ENCODE measurements at regions not wholly inside any gene's neighbourhood (a gene's known extent, or its start where the extent isn't known, plus 50 kb on each side); places are given as distances from the start of the nearest gene placed in this dataset.

DNA sequence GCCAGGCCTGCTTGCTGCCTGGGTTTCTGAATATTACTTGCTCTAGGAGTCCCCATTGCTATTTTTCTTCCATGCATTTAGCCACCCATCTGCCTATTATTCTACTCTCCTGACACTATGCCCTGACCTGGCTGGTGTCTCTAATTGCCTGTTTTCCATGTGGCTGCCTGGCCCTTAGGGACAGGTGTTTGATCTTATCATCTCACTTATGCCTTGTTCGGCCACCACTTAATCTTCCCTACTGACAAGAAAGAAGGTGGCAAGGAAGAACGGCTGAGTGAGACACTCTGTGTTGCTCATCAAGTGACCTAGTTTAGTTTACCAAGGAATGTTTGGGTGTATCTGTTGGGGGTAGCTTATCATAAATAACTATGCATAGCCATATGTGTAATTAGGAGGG, 50.4 kb upstream of the RAPH1 start:
- no peak overlapping the region for H3K27ac ChIP-seq
- TF ChIP-seq FOXP2 (optimal IDR thresholded peaks at IDR 0.05; ENCODE audit: control extremely low read depth, extremely low read length, insufficient read depth) = no peak
- no peak for TF ChIP-seq POLR2AphosphoS5 (IDR thresholded peaks at IDR 0.05; ENCODE audit: borderline replicate concordance, low read depth, low read length)
- no peak for TF ChIP-seq EZH2 (IDR thresholded peaks at IDR 0.05)
- no peak for DNase-seq (ENCODE audit: low read depth, low spot score)
- peak overlapping the region; percentile 62 for H3K4me3 ChIP-seq
- no peaks in the 10 kb centered on the region for H3K36me3 ChIP-seq (ENCODE audit: insufficient read depth, low read length)
- H3K9me3 ChIP-seq (ENCODE audit: low read depth, low read length) = no peaks in the 10 kb centered on the region
- H3K9ac ChIP-seq (ENCODE audit: insufficient read length) = no peak overlapping the region

DNA sequence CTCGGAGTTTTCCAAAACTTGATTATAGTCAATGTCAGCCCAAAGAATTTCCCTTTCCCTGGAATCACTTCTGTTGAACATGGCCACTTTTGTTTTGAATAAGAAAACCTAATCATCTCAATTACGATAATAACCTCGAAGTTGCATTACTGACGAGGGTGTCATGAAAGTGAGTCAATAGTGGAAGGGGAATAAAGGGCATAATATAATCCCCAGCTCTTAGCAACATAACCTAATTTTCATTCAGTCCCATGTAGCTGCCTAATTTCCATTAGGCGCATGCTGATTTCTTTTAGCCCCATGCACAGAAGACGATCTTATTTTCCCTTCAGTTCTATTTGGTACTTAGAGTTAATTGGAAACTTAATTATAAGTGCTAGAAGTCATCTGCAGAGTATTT, 51.1 kb upstream of the RAPH1 start:
- Histone ChIP-seq H3K9ac (ENCODE audit: insufficient read length) (no peak overlapping the region), H3K27ac (peak overlapping the region; percentile 40; the same call in 1 of the 2 replicates), H3K4me3 (peak overlapping the region; percentile 62), H3K9me3 (ENCODE audit: low read depth, low read length) (no peaks in the 10 kb centered on the region), H3K36me3 (ENCODE audit: insufficient read depth, low read length) (no peaks in the 10 kb centered on the region)
- no peak for DNase-seq (ENCODE audit: low read depth, low spot score)
- TF ChIP-seq EZH2 (IDR thresholded peaks at IDR 0.05) = no peak

DNA sequence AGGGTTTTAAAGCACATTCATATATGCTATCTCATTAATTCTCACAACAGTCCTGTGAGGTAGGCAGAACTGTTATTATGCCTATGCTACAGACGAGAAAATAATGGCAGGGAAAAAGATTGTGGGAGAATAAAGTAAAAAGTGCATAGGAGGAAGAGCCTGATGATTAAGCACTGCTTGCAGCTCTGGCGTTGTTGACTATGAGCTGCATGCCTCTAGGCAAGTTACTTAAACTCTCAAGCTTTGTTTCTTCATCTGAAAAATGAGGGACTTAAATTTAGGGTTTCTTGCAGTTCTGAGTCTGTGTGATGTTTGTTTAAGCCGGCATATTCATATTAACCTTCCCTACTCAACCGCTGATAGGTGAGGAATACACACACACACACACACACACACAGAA, 51.6 kb upstream of the RAPH1 start:
- DNase-seq (ENCODE audit: low read depth, low spot score) = no peak
- no peak overlapping the region for H3K9ac ChIP-seq (ENCODE audit: insufficient read length)

DNA sequence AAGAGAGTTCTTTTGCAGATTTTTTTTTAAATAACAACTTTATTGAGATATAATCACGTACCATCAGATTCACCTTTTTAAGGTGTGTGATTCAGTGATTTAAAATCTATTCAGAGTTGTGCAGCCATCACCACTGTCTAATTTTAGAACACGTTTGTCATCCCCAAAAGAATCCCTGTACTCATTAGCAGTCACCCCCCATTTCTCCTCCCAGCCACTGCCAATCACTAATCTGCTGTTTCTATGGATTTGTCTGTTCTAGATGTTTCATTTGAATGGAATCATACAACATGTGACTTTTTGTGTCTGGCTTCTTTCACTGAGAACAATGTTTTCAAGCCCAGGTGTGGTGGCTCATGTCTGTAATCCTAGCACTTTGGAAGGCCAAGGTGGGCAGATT, 55.4 kb upstream of the RAPH1 start:
- no peaks in the 10 kb centered on the region for H3K36me3 ChIP-seq (ENCODE audit: insufficient read depth, low read length)
- H3K4me3 ChIP-seq = no peak overlapping the region
- no peak overlapping the region for H3K9ac ChIP-seq (ENCODE audit: insufficient read length)
- TF ChIP-seq POLR2AphosphoS5 (IDR thresholded peaks at IDR 0.05; ENCODE audit: borderline replicate concordance, low read depth, low read length) (no peak), EZH2 (IDR thresholded peaks at IDR 0.05) (no peak)
- H3K27ac ChIP-seq = no peak overlapping the region
- H3K9me3 ChIP-seq (ENCODE audit: low read depth, low read length) = no peaks in the 10 kb centered on the region
- no peak for DNase-seq (ENCODE audit: low read depth, low spot score)

More for the DNA sequence above, 51.6 kb upstream of the RAPH1 start:
- Histone ChIP-seq H3K4me3 (peak overlapping the region; percentile 62), H3K27ac (peak overlapping the region; percentile 40; the same call in 1 of the 2 replicates), H3K9me3 (ENCODE audit: low read depth, low read length) (no peaks in the 10 kb centered on the region), H3K36me3 (ENCODE audit: insufficient read depth, low read length) (no peaks in the 10 kb centered on the region)
- TF ChIP-seq EZH2 (IDR thresholded peaks at IDR 0.05) = no peak
- no peak for TF ChIP-seq FOXP2 (optimal IDR thresholded peaks at IDR 0.05; ENCODE audit: control extremely low read depth, extremely low read length, insufficient read depth)

GRCh38 chr2:203591642-203592041, 56.5 kb upstream of the RAPH1 start:
- no peak overlapping the region for H3K4me3 ChIP-seq
- DNase-seq (ENCODE audit: low read depth, low spot score) = no peak
- TF ChIP-seq POLR2AphosphoS5 (IDR thresholded peaks at IDR 0.05; ENCODE audit: borderline replicate concordance, low read depth, low read length) (no peak), EZH2 (IDR thresholded peaks at IDR 0.05) (no peak), FOXP2 (optimal IDR thresholded peaks at IDR 0.05; ENCODE audit: control extremely low read depth, extremely low read length, insufficient read depth) (no peak)
- H3K27ac ChIP-seq = no peak overlapping the region
- no peak overlapping the region for H3K9ac ChIP-seq (ENCODE audit: insufficient read length)
- H3K36me3 ChIP-seq (ENCODE audit: insufficient read depth, low read length) = no peaks in the 10 kb centered on the region
- H3K9me3 ChIP-seq (ENCODE audit: low read depth, low read length) = no peaks in the 10 kb centered on the region

DNA sequence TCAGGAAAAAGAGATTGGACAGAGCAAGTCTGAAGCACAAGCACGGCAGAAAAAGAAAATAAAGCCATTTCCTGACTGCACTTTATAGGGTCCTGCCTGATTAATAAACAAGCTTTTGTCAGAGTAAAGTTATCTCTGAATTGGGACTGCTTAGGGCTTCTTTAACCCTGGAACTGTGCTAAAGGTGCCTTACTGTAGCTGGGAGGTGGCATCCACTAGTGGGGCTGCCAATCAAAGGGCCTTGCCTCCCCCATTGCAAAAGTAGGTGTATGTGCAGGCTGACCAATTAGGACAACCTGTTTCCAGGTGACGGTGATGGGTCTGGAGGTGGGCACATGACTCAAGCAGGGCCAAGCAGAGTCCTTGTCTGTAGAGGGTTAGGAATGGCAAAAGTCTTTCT, 57.4 kb upstream of the RAPH1 start:
- Histone ChIP-seq H3K4me3 (no peak overlapping the region), H3K36me3 (ENCODE audit: insufficient read depth, low read length) (no peaks in the 10 kb centered on the region), H3K9ac (ENCODE audit: insufficient read length) (no peak overlapping the region), H3K27ac (no peak overlapping the region), H3K9me3 (ENCODE audit: low read depth, low read length) (no peaks in the 10 kb centered on the region)
- TF ChIP-seq POLR2AphosphoS5 (IDR thresholded peaks at IDR 0.05; ENCODE audit: borderline replicate concordance, low read depth, low read length) = no peak
- no peak for TF ChIP-seq FOXP2 (optimal IDR thresholded peaks at IDR 0.05; ENCODE audit: control extremely low read depth, extremely low read length, insufficient read depth)
- TF ChIP-seq EZH2 (IDR thresholded peaks at IDR 0.05) = no peak
- DNase-seq (ENCODE audit: low read depth, low spot score) = no peak

GRCh38 chr2:203594541-203594940, 59.4 kb upstream of the RAPH1 start:
- Histone ChIP-seq H3K9me3 (ENCODE audit: low read depth, low read length) (no peaks in the 10 kb centered on the region), H3K36me3 (ENCODE audit: insufficient read depth, low read length) (no peaks in the 10 kb centered on the region), H3K9ac (ENCODE audit: insufficient read length) (no peak overlapping the region), H3K4me3 (peak overlapping the region; percentile 43; the same call in 1 of the 2 replicates), H3K27ac (peak overlapping the region; percentile 26; the same call in 1 of the 2 replicates)
- TF ChIP-seq EZH2 (IDR thresholded peaks at IDR 0.05) = no peak
- no peak for TF ChIP-seq POLR2AphosphoS5 (IDR thresholded peaks at IDR 0.05; ENCODE audit: borderline replicate concordance, low read depth, low read length)
- TF ChIP-seq FOXP2 (optimal IDR thresholded peaks at IDR 0.05; ENCODE audit: control extremely low read depth, extremely low read length, insufficient read depth) = no peak
- DNase-seq (ENCODE audit: low read depth, low spot score) = peak; percentile 77

GRCh38 chr2:203596183-203596582, 61.1 kb upstream of the RAPH1 start:
- DNase-seq (ENCODE audit: low read depth, low spot score) = no peak
- Histone ChIP-seq H3K4me3 (no peak overlapping the region), H3K27ac (no peak overlapping the region), H3K9me3 (ENCODE audit: low read depth, low read length) (no peaks in the 10 kb centered on the region), H3K36me3 (ENCODE audit: insufficient read depth, low read length) (no peaks in the 10 kb centered on the region), H3K9ac (ENCODE audit: insufficient read length) (no peak overlapping the region)
- TF ChIP-seq FOXP2 (optimal IDR thresholded peaks at IDR 0.05; ENCODE audit: control extremely low read depth, extremely low read length, insufficient read depth) (no peak), POLR2AphosphoS5 (IDR thresholded peaks at IDR 0.05; ENCODE audit: borderline replicate concordance, low read depth, low read length) (no peak), EZH2 (IDR thresholded peaks at IDR 0.05) (no peak)

DNA sequence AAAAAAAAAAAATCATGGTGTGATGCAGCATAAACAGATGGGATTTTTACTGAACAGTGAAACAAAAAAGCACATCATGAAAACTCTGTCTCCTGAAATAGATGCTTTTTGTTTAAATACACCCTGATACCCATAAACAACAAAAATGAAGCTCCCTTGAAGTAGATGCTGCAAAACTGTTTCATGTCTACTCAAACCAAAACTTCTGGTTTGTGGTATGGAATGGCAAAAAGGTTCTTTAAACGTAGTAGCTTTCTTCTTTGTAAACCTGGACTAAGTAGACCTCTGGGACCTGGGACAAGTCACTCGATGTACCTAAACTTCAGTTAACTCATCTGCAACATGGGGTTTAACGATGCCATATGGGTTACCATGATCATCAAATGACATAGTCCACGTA, 64.4 kb upstream of the RAPH1 start:
- Histone ChIP-seq H3K27ac (no peak overlapping the region), H3K4me3 (no peak overlapping the region), H3K9me3 (ENCODE audit: low read depth, low read length) (no peaks in the 10 kb centered on the region), H3K36me3 (ENCODE audit: insufficient read depth, low read length) (no peaks in the 10 kb centered on the region), H3K9ac (ENCODE audit: insufficient read length) (no peak overlapping the region)
- TF ChIP-seq FOXP2 (optimal IDR thresholded peaks at IDR 0.05; ENCODE audit: control extremely low read depth, extremely low read length, insufficient read depth) = no peak
- TF ChIP-seq POLR2AphosphoS5 (IDR thresholded peaks at IDR 0.05; ENCODE audit: borderline replicate concordance, low read depth, low read length) = no peak
- no peak for DNase-seq (ENCODE audit: low read depth, low spot score)
